ENCODE measurements at regions not wholly inside any gene's neighbourhood (a gene's known extent, or its start where the extent isn't known, plus 50 kb on each side); places are given as distances from the start of the nearest gene placed in this dataset.

DNA sequence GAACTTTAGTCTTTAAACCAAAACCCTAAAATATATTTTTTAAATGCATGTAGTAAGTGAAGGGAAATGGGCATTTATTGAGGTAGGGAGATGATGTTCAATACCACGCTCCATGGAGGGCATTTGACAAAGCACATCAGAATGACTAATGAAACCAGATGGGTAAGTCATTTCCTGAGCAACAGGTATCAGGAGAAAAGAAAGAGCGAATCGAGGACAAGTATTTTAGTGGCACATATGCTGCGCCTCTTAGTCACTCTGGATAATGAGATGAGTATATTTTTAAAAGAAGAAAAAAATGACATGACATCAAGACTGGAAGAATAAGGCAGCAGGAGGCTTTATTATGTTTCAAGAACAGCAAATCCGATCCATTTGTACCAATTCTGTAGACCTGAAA lies 129.0 kb upstream of the ARHGEF3 start:
- TF ChIP-seq, protein P1, sequence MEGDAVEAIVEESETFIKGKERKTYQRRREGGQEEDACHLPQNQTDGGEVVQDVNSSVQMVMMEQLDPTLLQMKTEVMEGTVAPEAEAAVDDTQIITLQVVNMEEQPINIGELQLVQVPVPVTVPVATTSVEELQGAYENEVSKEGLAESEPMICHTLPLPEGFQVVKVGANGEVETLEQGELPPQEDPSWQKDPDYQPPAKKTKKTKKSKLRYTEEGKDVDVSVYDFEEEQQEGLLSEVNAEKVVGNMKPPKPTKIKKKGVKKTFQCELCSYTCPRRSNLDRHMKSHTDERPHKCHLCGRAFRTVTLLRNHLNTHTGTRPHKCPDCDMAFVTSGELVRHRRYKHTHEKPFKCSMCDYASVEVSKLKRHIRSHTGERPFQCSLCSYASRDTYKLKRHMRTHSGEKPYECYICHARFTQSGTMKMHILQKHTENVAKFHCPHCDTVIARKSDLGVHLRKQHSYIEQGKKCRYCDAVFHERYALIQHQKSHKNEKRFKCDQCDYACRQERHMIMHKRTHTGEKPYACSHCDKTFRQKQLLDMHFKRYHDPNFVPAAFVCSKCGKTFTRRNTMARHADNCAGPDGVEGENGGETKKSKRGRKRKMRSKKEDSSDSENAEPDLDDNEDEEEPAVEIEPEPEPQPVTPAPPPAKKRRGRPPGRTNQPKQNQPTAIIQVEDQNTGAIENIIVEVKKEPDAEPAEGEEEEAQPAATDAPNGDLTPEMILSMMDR (IDR thresholded peaks at IDR 0.05): no peak
- TF ChIP-seq ZFX (IDR thresholded peaks at IDR 0.05; ENCODE audit: borderline replicate concordance): no peak

Measured in 22Rv1 (cell line).